ENCODE measurements at regions not wholly inside any gene's neighbourhood (a gene's known extent, or its start where the extent isn't known, plus 50 kb on each side); places are given as distances from the start of the nearest gene placed in this dataset.

GRCh38 chr6:28764761-28765282, 159.0 kb downstream of the TRIM27 start:
- no peak for TF ChIP-seq CTCF (IDR thresholded peaks at IDR 0.05; ENCODE audit: low read depth, low read length)

DNA sequence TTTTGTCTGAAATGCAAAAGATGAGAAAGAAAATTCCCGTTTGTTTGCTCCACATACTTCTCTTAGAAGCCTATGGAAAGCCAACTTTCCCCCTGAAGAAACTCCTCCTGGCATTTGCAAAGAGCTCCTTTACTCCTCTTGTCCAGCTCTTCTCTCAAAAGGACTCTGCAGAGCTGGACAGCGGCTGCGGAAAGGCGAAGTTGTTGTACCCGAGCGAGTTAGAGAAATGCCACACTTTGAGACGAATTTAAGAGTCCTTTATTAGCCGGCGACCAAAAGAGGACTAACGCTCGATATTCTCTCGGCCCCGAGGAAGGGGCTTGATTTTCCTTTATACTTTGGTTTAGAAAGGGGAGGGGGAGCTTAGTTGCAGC, 157.8 kb downstream of the TRIM27 start:
- TF ChIP-seq CTCF (IDR thresholded peaks at IDR 0.05; ENCODE audit: low read depth, low read length), result no peak
- no peak for DNase-seq (ENCODE audit: extremely low read depth, low read depth)

More at GRCh38 chr6:28764761-28765282, 159.0 kb downstream of the TRIM27 start:
- DNase-seq (ENCODE audit: extremely low read depth, low read depth), result no peak

DNA sequence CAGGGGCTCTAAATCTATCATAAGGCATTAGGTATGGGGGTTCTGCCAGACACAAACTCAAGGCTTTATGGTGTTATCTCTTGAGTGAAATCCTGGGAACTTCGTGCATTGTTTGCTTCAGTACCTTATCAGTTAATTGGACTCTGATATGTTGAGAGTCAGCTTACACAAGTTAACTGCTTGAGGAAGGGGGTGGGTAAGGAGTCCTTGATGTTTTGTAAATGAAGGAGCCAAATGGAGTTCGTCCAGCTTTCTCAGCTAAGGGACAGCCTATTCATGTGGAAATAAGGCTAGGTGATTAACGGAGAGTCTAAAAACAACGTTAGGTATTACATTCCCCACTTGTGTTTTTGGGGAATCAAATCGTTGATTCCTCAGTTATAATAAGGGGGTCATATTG, 157.4 kb downstream of the TRIM27 start:
- TF ChIP-seq CTCF (IDR thresholded peaks at IDR 0.05; ENCODE audit: low read depth, low read length), result no peak
- DNase-seq (ENCODE audit: extremely low read depth, low read depth), result no peak

GRCh38 chr6:28767133-28767532, 156.7 kb downstream of the TRIM27 start:
- TF ChIP-seq CTCF (IDR thresholded peaks at IDR 0.05; ENCODE audit: low read depth, low read length), result no peak
- no peak for DNase-seq (ENCODE audit: extremely low read depth, low read depth)

DNA sequence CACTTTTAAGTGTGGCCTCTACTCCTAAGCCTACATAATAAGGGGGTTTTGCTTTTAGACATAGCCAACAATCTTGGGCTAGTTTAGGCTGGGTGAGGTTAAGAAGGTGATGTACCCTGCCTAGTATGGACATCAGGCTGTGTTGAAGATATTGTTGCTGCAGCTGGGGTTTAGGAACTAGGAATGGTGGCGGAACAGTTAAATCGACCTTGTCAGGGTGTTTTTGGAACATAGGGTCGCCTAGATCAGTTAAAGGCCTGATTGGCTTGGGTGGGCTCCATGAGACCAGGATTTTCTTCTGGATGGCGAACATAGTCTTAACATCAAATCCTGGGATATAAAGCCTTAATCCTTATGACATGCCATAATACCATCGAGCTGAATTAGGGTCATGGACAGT, 156.1 kb downstream of the TRIM27 start:
- TF ChIP-seq CTCF (IDR thresholded peaks at IDR 0.05; ENCODE audit: low read depth, low read length), result no peak
- no peak for DNase-seq (ENCODE audit: extremely low read depth, low read depth)

DNA sequence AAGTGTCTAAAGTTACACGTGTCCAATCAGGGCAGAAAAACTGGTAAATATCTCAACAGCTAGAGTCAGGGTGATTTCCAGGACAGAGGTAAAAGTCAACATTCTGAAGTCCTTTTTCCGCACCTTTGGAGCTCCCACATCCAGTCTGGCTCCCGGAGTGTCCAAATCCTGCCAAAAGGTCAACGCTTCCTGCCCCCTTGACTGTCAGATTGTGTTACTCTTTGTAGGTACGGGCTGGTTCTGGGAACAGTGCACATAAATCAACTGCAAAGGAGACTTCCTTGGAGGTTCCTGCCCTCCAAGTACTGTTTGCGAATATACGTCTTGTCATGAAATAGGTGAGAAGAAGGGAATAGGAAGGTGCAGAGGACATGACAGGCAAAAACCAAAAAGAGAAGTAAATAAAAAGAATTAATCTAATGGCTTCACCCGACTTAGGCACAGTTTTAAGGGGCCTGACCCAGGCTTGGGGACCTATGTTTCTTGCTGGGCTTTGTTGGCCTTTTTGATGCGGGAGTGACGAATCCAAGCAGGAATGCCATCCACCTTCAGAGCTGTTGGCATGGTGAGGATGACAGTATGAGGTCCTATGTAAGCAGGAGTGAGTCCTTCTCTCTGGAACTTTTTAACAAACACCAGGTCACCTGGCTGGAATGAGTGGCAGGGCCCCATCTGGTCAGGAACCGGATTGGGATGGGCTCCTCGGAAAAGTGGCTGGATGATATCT, 155.4 kb downstream of the TRIM27 start:
- TF ChIP-seq CTCF (IDR thresholded peaks at IDR 0.05; ENCODE audit: low read depth, low read length), result no peak
- DNase-seq (ENCODE audit: extremely low read depth, low read depth), result no peak

DNA sequence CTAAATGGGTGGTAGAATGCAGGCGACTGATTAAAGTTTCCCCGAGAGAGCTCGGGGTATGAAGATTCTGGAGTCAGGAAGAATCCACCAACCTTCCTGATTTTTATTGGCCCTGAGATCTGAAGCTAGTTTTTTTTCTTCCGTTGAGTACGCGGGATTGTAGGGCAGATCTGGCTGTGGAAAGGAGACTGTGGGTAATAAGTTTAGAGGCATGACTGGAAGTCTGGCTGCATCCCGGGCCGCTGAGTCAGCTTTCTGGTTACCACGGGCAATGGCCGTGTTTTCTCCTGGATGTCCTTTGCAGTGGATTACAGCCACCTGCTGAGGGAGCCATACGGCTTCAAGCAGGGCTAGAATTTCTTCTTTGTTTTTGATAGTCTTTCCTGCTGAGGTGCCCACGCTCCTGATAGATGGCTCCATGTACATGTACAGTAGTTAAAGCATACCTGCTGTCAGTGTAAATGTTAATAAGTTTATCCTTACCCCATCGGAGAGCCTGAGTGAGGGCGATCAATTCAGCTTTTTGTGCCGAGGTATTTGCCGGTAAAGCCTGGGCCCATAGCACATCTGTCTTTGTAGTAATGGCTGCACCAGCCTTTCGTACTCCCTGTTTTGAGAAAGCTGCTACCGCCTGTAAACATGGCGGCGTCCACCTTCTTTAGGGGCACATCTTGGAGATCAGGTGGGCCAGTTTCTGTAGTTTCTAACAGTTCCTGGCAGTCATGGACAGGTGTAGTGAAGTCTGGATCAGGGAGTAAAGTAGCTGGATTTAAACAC, 154.0 kb downstream of the TRIM27 start:
- TF ChIP-seq CTCF (IDR thresholded peaks at IDR 0.05; ENCODE audit: low read depth, low read length), result no peak
- no peak for DNase-seq (ENCODE audit: extremely low read depth, low read depth)
